Keratinocyte (primary cell): ENCODE measurements at regions not wholly inside any gene's neighbourhood (a gene's known extent, or its start where the extent isn't known, plus 50 kb on each side); places are given as distances from the start of the nearest gene placed in this dataset.

Experiments used
- CTCF ChIP-seq, 3 experiments: IDR thresholded peaks in 1 of 3; conservative IDR thresholded peaks in 1 of 3; optimal IDR thresholded peaks in 1 of 3; 2 replicates in 2 of 3; 3 replicates in 1 of 3; pipeline versions ENCODE3 to v1.5.1; 2011; ENCODE audit warnings: low read length in 3 of 3, mild to moderate bottlenecking in 3 of 3, moderate library complexity in 2 of 3, control low read depth in 1 of 3, inconsistent platforms in 1 of 3; ENCODE audit not compliant: insufficient read depth in 2 of 3; ENCODE audit errors: extremely low read depth in 1 of 3
- EZH2 ChIP-seq: IDR thresholded peaks from one replicate; pipeline ENCODE4 v1.6.1; 2012; ENCODE audit warnings: inconsistent platforms, mild to moderate bottlenecking, low read length, moderate library complexity

- no peak for TF ChIP-seq CTCF (optimal IDR thresholded peaks at IDR 0.05 in 1 of 3, IDR thresholded peaks at IDR 0.05 in 1 of 3, conservative IDR thresholded peaks at IDR 0.05 in 1 of 3; ENCODE audit: extremely low read depth in 1 of 3, insufficient read depth in 2 of 3, low read length in 3 of 3)
- no peak for TF ChIP-seq EZH2
These were observed 163.6 kb upstream of the PALMD start for GRCh38 chr1:99482286-99482685.
